Transverse colon (tissue), 3 donors: ENCODE measurements at regions not wholly inside any gene's neighbourhood (a gene's known extent, or its start where the extent isn't known, plus 50 kb on each side); places are given as distances from the start of the nearest gene placed in this dataset.

Experiments used
- EP300 ChIP-seq: sonication (generic); formaldehyde crosslinking; IDR thresholded peaks from one replicate; pipeline ENCODE4 v1.6.1; 2017; ENCODE audit warnings: antibody characterized with exemption, low read depth
- POLR2A ChIP-seq: fragments of 450-650 bp; IDR thresholded peaks from one replicate; pipeline ENCODE4 v1.6.1; 2016; ENCODE audit warnings: antibody characterized with exemption, mild to moderate bottlenecking, moderate library complexity
- POLR2AphosphoS5 ChIP-seq, 3 donors: sonication (generic); formaldehyde crosslinking; IDR thresholded peaks; one replicate each; pipeline ENCODE4 v1.6.1; 2016; ENCODE audit warnings: antibody characterized with exemption in 3 of 3

DNA sequence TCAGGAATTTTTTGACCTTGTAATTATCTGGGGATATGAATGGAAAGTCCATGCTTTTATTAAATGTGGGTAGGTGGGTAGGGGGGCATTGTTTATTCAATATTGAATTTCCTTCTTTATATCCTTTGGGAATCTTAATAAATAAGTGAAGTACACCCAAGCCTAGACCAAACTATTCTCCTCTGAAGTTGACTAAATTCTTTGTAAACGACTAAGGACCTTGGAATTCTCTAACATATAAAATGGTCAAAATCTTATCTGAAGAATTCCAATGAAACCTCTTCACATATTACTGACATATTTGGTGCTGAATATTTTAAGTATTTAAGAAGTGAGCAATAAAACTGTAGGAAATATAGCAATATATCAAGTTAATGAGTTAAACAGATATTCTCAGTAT, 1432.1 kb upstream of the GBE1 start:
- TF ChIP-seq POLR2AphosphoS5 (IDR thresholded peaks at IDR 0.05): no peak
- TF ChIP-seq POLR2A: no peak
- TF ChIP-seq EP300: no peak
